Large intestine (tissue), 3 donors: ENCODE measurements at regions not wholly inside any gene's neighbourhood (a gene's known extent, or its start where the extent isn't known, plus 50 kb on each side); places are given as distances from the start of the nearest gene placed in this dataset.
"Not testable (repeated sequence)": the region's sequence is repeated elsewhere in the genome, so short reads cannot be mapped to it uniquely, and the experiment has no call there.

Source experiments
- DNase-seq, 2 donors: peaks; one replicate each; pipeline versions ENCODE4 v3.0.0 to v3.0.0-alpha.2; 2013
- H3K27ac ChIP-seq: one replicate; pipeline ENCODE4 v1.5.1; 2013; ENCODE audit warnings: low read length
- H3K27me3 ChIP-seq: 2 replicates; pipeline ENCODE4 v1.6.1; 2013; ENCODE audit warnings: low read length; ENCODE audit not compliant: control insufficient read depth, insufficient read depth
- H3K36me3 ChIP-seq: 2 replicates; pipeline ENCODE4 v1.6.1; 2013; ENCODE audit warnings: low read length; ENCODE audit not compliant: control insufficient read depth, insufficient read depth
- H3K4me1 ChIP-seq: one replicate; pipeline ENCODE4 v1.6.1; 2013; ENCODE audit warnings: low read length; ENCODE audit not compliant: control insufficient read depth, insufficient read depth
- H3K4me3 ChIP-seq: one replicate; pipeline ENCODE4 v1.5.1; 2013; ENCODE audit warnings: low read length
- H3K9me3 ChIP-seq: one replicate; pipeline ENCODE4 v1.6.1; 2013; ENCODE audit warnings: mild to moderate bottlenecking, low read depth, low read length, moderate library complexity; ENCODE audit not compliant: control insufficient read depth
- WGBS: methylation state at CpG from one replicate; pipeline ENCODE4 v1.1.5; 2013; ENCODE audit warnings: low lambda C conversion rate; ENCODE audit not compliant: insufficient coverage; 5-methylcytosine and 5-hydroxymethylcytosine counted together

GRCh38 chr7:115574681-115575291 is 455.8 kb downstream of the TFEC start:
- Histone ChIP-seq H3K4me3 (no peak overlapping the region), H3K36me3 (no peaks in the 10 kb centered on the region), H3K4me1 (no peaks in the 10 kb centered on the region), H3K27me3 (no peaks in the 10 kb centered on the region), H3K9me3 (no peaks in the 10 kb centered on the region), H3K27ac (no peak overlapping the region)
- no peak for DNase-seq
- no CpG with 5 or more reads among the region's 6 CpGs for WGBS

GRCh38 chr7:115572111-115572510 is 458.5 kb downstream of the TFEC start:
- H3K27ac ChIP-seq: no peak overlapping the region
- H3K36me3 ChIP-seq: no peaks in the 10 kb centered on the region
- no peak overlapping the region for H3K4me3 ChIP-seq
- no peaks in the 10 kb centered on the region for H3K9me3 ChIP-seq
- no peaks in the 10 kb centered on the region for H3K27me3 ChIP-seq
- WGBS: no CpG with 5 or more reads among the region's 1 CpG
- no peaks in the 10 kb centered on the region for H3K4me1 ChIP-seq
- DNase-seq: no peak

- Histone ChIP-seq H3K4me3 (no peak overlapping the region), H3K36me3 (no peaks in the 10 kb centered on the region), H3K4me1 (no peaks in the 10 kb centered on the region), H3K27ac (no peak overlapping the region), H3K9me3 (no peaks in the 10 kb centered on the region), H3K27me3 (no peaks in the 10 kb centered on the region)
- WGBS: 88% methylated on average over 5 of the region's 9 CpGs
- DNase-seq: no peak
Measured at GRCh38 chr7:115561335-115562110, 469.0 kb downstream of the TFEC start.

GRCh38 chr7:115559877-115560276 is 470.7 kb downstream of the TFEC start:
- DNase-seq: no peak
- WGBS: no CpG with 5 or more reads among the region's 1 CpG
- H3K4me1 ChIP-seq: no peaks in the 10 kb centered on the region
- H3K27ac ChIP-seq: no peak overlapping the region
- H3K9me3 ChIP-seq: no peaks in the 10 kb centered on the region
- no peaks in the 10 kb centered on the region for H3K36me3 ChIP-seq
- H3K4me3 ChIP-seq: no peak overlapping the region
- H3K27me3 ChIP-seq: no peaks in the 10 kb centered on the region

- Histone ChIP-seq H3K9me3 (no peaks in the 10 kb centered on the region), H3K4me3 (no peak overlapping the region), H3K27me3 (no peaks in the 10 kb centered on the region), H3K4me1 (no peaks in the 10 kb centered on the region), H3K27ac (no peak overlapping the region), H3K36me3 (no peaks in the 10 kb centered on the region)
- no peak for DNase-seq
- WGBS: 100% methylated on average over 1 of the region's 1 CpG
Measured at GRCh38 chr7:115558161-115558560, 472.4 kb downstream of the TFEC start.

GRCh38 chr7:115557296-115557695 is 473.3 kb downstream of the TFEC start:
- not testable (repeated sequence) for H3K4me1 ChIP-seq, H3K4me3 ChIP-seq, DNase-seq, H3K9me3 ChIP-seq, H3K36me3 ChIP-seq, H3K27me3 ChIP-seq, H3K27ac ChIP-seq
- no CpG with 5 or more reads among the region's 2 CpGs for WGBS

- 50% methylated on average over 1 of the region's 4 CpGs for WGBS
- Histone ChIP-seq H3K9me3 (no peaks in the 10 kb centered on the region), H3K4me3 (no peak overlapping the region), H3K4me1 (no peaks in the 10 kb centered on the region), H3K27me3 (no peaks in the 10 kb centered on the region), H3K36me3 (no peaks in the 10 kb centered on the region), H3K27ac (no peak overlapping the region)
- no peak for DNase-seq
Measured at GRCh38 chr7:115552766-115553165, 477.8 kb downstream of the TFEC start.

GRCh38 chr7:115549910-115550309 is 480.7 kb downstream of the TFEC start:
- WGBS: no CpG with 5 or more reads among the region's 2 CpGs
- DNase-seq: no peak
- Histone ChIP-seq H3K4me3 (no peak overlapping the region), H3K4me1 (no peaks in the 10 kb centered on the region), H3K9me3 (no peaks in the 10 kb centered on the region), H3K36me3 (no peaks in the 10 kb centered on the region), H3K27ac (no peak overlapping the region), H3K27me3 (no peaks in the 10 kb centered on the region)

- H3K27me3 ChIP-seq: no peaks in the 10 kb centered on the region
- DNase-seq: no peak
- H3K9me3 ChIP-seq: no peaks in the 10 kb centered on the region
- no peak overlapping the region for H3K4me3 ChIP-seq
- WGBS: 60% methylated on average over 1 of the region's 1 CpG
- no peaks in the 10 kb centered on the region for H3K4me1 ChIP-seq
- no peak overlapping the region for H3K27ac ChIP-seq
- no peaks in the 10 kb centered on the region for H3K36me3 ChIP-seq
Measured at GRCh38 chr7:115548756-115549155, 481.8 kb downstream of the TFEC start.

GRCh38 chr7:115546790-115547189 is 483.8 kb downstream of the TFEC start:
- no peaks in the 10 kb centered on the region for H3K4me1 ChIP-seq
- no peak overlapping the region for H3K4me3 ChIP-seq
- no peaks in the 10 kb centered on the region for H3K9me3 ChIP-seq
- no peaks in the 10 kb centered on the region for H3K27me3 ChIP-seq
- no peaks in the 10 kb centered on the region for H3K36me3 ChIP-seq
- no peak for DNase-seq
- no peak overlapping the region for H3K27ac ChIP-seq

GRCh38 chr7:115533785-115534184 is 496.8 kb downstream of the TFEC start:
- WGBS: no CpG with 5 or more reads among the region's 1 CpG
- H3K4me1 ChIP-seq: no peaks in the 10 kb centered on the region
- no peak for DNase-seq

More at GRCh38 chr7:115533785-115534184, 496.8 kb downstream of the TFEC start:
- Histone ChIP-seq H3K27me3 (no peaks in the 10 kb centered on the region), H3K4me3 (no peak overlapping the region), H3K27ac (no peak overlapping the region), H3K36me3 (no peaks in the 10 kb centered on the region), H3K9me3 (no peaks in the 10 kb centered on the region)
